GM18907 (cell line): ENCODE measurements at regions not wholly inside any gene's neighbourhood (a gene's known extent, or its start where the extent isn't known, plus 50 kb on each side); places are given as distances from the start of the nearest gene placed in this dataset.
"Not testable (repeated sequence)": the region's sequence is repeated elsewhere in the genome, so short reads cannot be mapped to it uniquely, and the experiment has no call there.

Experiments
- ATAC-seq: cut with Tn5 transposase; IDR thresholded peaks from one replicate; pipeline ENCODE4 v1.9.1; 2021; ENCODE audit warnings: mild to moderate bottlenecking, moderate library complexity; ENCODE audit not compliant: unreplicated experiment

- ATAC-seq, result no peak
These were observed 404.8 kb downstream of the EPHA5 start for GRCh38 chr4:65265526-65265925.

DNA sequence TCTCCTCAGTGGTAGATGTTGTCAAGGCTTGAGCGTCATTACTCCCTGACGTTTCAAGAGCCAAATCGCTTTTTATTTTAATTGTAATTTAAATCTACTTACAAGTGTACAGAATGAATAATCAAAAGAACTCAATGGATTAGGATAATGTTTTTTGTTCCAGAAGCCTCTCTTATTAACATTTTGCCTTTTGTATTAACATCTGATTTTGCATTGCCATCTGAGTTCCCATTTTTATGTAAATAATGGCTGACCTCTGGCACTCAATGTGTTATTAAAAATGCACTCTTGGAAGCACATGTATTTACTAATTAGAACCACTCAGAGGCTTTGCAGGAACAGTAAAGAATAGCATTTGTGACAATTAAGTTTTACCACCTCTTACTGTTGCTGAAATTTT, 411.0 kb downstream of the EPHA5 start:
- no peak for ATAC-seq

DNA sequence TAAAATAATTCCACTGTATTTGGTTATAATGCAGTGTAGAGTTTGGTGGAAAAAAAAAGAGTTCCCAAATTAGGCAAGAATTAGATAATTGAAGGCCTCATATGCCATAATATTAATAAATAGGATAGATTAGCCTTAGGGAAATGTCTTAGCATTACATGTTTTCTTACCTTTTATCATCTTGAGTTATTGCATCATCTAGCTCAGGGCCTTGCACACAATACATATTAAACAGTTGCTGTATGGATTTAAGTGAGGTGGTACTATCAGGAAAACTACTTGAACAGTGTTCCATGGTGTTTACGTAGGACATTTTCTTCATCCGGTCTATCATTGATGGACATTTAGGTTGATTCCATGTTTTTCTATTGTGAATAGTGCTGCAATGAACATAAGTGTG, 419.4 kb downstream of the EPHA5 start:
- ATAC-seq, result no peak

DNA sequence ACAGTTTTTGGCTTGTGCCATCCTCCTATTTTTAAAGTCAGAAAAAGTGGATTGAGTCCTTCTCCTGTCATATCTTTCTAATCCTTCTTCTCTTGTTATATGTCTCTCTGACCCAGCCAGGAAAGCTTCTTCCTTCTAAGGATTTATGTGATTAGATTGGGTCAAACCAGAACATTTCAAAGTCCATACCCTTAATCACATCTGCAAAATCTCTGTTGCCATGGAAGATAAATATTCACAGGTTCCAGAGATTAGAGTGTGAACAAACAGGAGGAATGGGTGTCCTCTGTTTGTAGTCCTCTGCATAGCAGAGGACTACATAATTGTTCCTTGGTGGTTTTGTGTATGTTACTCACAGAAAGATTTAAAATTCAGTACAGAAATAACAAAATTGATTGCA, 421.2 kb downstream of the EPHA5 start:
- ATAC-seq, result no peak

DNA sequence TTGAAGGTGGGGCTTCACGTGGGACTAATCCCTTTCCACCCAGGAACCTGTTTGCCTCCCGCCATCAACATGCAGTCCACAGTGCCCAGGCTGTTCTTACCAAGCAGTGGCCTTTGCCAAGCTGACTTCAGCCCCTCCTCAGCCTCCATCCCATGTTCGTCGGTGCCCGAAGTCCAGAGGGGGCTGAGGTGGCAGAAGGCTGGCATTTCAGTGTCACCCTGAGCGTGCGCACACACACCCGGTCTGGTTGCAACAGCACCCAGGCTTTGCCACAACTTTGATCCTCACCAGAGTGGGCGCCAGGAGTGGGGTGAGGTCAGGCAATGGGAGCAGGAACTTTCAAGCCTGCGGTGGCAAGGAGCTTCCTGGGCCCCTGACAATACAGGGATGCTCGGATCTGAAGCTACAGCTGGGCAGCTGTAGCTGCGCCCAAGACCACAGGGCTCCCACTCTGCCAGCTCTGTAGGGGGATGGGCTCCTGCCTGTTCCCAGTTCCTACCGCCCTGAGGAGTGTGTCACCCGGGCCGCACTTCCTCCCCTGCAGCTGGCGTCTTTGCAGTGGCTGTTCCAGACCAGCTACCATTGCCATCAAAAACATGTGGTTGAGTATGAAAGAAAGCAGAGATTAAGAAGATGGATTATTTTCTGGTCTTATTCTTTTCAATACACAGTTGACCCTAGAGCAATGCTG, 428.0 kb downstream of the EPHA5 start:
- no peak for ATAC-seq

DNA sequence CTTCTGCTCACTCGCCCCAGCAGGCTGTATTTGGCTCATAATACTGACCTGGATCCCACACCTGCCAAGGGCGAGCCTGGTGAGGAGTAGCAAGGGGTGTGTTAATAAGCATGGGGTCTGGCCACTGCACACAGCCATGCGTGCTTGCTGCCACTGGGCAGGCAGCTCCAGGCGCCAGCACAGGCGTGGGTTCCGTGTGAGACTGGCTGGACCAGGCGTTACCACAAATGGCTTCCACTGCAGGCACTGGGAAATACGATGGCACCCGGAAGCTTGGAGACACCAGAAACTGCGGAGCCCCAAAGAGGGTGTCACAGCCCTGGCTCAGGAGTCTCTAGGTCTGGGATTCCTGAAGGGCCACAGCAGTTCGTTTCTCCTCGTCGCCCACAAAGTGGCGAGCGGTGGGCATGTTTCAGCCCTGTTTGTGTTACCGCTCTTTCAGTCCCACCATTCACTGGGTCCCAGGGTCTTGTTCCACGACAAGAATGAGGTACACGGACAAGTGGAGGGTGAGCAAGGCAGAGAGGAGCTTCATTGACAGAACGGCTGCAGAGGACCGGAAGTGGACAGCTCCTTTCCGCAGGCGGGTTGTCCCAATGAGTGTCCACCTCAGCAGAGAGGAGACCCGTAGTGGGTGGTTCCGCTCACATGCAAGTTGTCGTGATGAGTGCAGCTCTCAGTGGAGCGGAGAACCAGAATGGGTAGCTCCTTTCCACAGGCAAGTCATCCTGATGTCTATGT, 428.9 kb downstream of the EPHA5 start:
- no peak for ATAC-seq

DNA sequence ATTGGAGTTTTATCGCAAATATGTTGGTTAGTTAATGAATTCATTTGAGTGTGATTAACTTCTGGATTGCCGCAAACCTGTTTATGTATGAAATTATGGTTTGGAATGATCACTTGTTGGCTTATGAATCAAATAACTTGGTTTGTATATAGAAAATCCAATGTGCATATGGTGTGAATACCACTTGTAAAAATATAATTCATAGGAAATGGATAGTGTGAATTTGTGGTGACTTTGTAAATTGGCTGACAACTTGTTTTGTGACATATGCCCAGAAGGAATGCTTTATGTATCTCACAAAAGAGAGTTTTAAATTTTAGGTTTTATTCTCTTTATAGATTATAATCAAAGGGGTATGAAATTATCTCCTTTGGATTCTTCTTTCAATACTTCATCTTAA, 436.2 kb downstream of the EPHA5 start:
- no peak for ATAC-seq

DNA sequence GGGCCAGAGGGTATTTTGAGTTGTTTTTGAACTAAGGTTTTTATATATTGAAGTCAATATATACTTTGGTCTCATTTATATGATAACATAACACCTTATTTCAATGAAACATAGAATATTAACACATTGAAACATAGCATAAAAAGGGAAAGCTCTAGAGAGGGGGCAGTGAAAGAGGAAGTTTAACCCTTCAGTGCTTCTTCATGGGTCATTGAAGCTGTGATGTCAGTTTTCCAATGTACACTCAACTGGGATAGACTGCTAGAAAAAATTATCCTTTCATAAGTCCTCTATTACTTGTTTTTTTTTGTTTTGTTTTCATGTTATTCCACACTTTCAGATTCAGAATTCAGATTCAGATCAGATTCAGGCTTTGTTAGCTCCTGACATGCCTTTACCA, 442.7 kb downstream of the EPHA5 start:
- no peak for ATAC-seq

- no peak for ATAC-seq
These were observed 446.7 kb downstream of the EPHA5 start for GRCh38 chr4:65223601-65224000.

GRCh38 chr4:65223074-65223473, 447.2 kb downstream of the EPHA5 start:
- ATAC-seq, result not testable (repeated sequence)

- ATAC-seq, result no peak
These were observed 453.1 kb downstream of the EPHA5 start for GRCh38 chr4:65217179-65217578.

- ATAC-seq, result no peak
These were observed 467.4 kb downstream of the EPHA5 start for GRCh38 chr4:65202853-65203236.

GRCh38 chr4:65202165-65202852, 468.0 kb downstream of the EPHA5 start:
- no peak for ATAC-seq

DNA sequence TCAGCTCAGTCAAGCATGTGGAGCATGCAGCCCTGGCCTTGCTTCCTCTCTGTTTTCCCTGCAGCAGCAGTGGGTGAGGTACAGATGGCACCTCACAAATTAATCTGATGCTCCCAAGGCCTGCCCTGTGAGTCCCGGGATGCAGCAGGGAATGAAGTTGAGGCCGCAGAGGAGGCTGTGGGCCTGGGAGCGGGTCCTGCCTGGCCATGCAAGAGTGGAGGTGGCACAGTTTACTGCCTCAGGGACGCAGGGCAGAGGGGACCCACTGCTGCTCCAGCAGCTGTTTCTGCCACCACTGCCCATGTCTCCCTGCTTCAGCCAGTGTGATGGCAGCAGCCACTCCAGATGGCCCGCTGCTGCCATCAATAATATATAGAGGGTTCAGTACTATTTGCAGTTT, 474.6 kb downstream of the EPHA5 start:
- no peak for ATAC-seq

GRCh38 chr4:65195002-65195401, 475.3 kb downstream of the EPHA5 start:
- ATAC-seq, result no peak

DNA sequence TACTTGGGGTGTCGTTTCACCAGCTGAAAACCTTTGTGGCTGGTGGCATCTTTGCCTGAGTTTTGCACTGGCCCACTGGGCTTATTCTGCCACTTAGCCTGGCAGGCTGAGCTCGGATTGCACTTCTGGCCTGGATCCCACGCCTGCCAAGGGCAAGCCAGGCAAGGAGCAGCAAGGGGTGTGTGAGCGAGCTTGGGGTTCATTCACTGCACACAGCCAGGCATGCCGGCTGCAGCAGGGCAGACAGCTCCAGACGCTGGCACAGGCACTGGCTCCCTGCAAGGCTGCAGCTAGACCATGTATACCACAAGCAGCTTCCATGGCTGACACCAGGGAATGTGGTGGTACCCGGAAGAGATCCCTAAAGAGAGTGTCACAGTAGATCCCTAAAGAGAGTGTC, 476.3 kb downstream of the EPHA5 start:
- no peak for ATAC-seq

- no peak for ATAC-seq
These were observed 479.5 kb downstream of the EPHA5 start for GRCh38 chr4:65190780-65191179.

DNA sequence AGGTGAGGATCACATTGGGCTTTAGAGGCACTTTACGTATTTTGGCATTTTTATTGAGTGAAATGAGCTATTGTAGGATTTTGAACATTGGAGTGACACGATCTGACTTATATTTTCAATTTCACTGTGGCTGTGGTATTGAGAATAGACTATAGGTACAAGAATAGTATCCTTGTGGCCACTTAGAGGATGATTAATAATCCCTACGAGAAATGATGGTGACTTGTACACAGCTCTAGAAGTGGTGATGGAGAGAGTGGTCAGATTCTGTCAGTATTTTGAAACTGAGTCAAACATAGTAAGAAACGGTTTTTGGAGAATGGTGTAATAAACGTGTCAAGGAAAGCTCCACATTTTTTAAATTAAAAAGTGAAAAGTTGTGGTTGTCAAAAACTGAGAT, 494.7 kb downstream of the EPHA5 start:
- no peak for ATAC-seq

DNA sequence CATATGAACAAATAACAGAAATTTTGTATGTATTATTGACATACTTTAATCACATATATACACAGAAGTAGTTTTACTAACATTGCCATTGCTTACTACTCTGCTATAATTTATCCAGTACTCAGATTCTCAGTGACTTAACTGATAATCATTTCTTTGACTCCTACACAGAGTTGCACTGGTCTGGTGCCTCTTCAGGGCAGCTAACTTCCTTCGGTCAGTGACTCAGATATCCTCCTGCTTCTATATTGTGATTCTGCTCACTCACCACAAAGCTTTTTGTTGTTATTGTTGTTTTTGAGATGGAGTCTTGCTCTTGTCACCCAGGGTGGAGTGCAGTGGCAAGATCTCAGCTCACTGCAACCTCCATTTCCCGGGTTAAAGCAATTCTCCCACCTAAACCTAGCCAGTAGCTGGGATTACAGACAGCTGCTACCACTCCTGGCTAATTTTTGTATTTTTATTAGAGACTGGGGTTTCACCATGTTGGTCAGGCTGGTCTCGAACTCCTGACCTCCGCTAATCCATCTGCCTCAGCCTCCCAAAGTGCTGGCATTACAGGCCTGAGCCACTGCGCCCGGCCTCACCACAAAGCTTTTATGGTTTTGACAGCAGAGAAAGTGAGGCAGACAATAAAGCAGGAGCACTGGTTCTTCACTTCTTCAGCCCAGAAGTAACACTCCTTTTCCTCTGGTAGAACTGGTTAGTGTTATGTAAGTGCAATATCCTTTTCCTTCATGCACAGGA, 499.3 kb downstream of the EPHA5 start:
- no peak for ATAC-seq

DNA sequence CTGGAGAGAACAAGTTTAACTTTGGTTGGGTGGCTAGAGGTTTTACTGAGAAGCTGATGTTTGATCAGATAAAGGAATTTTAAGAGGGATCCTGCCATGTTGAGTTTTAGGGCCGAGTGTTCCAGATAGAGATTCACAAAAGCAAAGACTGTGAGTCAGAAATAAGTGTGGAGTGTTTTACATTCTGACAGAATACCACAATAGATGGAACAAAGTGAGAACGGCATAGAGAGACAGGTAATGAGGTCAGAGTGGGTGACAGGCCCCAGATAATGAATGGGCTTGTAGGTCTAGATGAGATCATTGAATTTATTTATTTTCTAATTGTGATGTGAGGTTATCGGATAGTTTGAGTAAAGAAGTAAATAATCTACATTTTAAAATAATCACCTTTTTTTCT, 502.6 kb downstream of the EPHA5 start:
- ATAC-seq, result no peak

- ATAC-seq, result no peak
These were observed 518.1 kb downstream of the EPHA5 start for GRCh38 chr4:65152205-65152604.
